ENCODE measurements at regions not wholly inside any gene's neighbourhood (a gene's known extent, or its start where the extent isn't known, plus 50 kb on each side); places are given as distances from the start of the nearest gene placed in this dataset.

DNA sequence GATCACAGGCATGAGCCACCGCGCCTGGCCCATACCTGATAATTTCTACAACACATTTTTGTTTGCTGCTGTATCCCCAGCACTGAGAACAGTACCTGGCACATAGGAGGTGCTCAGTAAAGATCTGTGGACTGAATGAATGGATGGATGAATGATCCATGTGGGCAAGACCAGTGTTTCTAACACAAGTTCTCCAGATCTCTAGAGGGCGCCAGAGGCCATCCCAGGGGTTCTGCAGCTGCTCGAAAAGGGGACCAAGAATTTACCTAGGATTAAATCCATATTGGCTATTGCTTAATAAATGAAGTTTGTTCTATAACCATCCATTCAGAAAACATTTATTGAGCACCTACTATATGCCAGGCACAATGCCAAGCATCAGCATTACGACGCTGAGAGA is 167.7 kb downstream of the ACTL8 start:
- TF ChIP-seq CTCF (IDR thresholded peaks at IDR 0.05) = peak in 3 of 5 experiments; percentile 13 to 34 (median 24)
- no peak for TF ChIP-seq POLR2A (IDR thresholded peaks at IDR 0.05)
- no peak for TF ChIP-seq EP300 (IDR thresholded peaks at IDR 0.05)

Data from tibial nerve (tissue), 4 donors.